Activated CD4-positive, alpha-beta memory T cell treated with anti-CD3 and anti-CD28 coated beads for 36 hours (primary cell): ENCODE measurements at regions not wholly inside any gene's neighbourhood (a gene's known extent, or its start where the extent isn't known, plus 50 kb on each side); places are given as distances from the start of the nearest gene placed in this dataset.
"Not testable (repeated sequence)": the region's sequence is repeated elsewhere in the genome, so short reads cannot be mapped to it uniquely, and the experiment has no call there.

Experiments used
- CTCF ChIA-PET: fragments of 350-600 bp; sonication (Branson Sonifier 250); formaldehyde crosslinking; loops from one replicate; lab custom pipeline; 2021; ENCODE audit warnings: antibody characterized with exemption, inconsistent platforms; lab: Charles Lee
- POLR2A ChIA-PET: fragments of 350-600 bp; sonication (Branson Sonifier 250); formaldehyde crosslinking; loops from one replicate; lab custom pipeline; 2021; ENCODE audit warnings: antibody characterized with exemption; lab: Charles Lee
- DNase-seq: peaks from one replicate; pipeline ENCODE4 v3.0.0-alpha.2; 2020
- H3K27ac Mint-ChIP-seq: one replicate; pipeline ENCODE4 v1.8.0; 2021; ENCODE audit warnings: mixed read lengths
- H3K27me3 Mint-ChIP-seq: one replicate; pipeline ENCODE4 v1.8.0; 2021; ENCODE audit warnings: mixed read lengths
- H3K36me3 Mint-ChIP-seq: one replicate; pipeline ENCODE4 v1.8.0; 2021; ENCODE audit warnings: mixed read lengths
- H3K4me1 Mint-ChIP-seq: one replicate; pipeline ENCODE4 v1.8.0; 2021; ENCODE audit warnings: low read depth, mixed read lengths
- H3K4me3 Mint-ChIP-seq: one replicate; pipeline ENCODE4 v1.8.0; 2021; ENCODE audit warnings: mild to moderate bottlenecking, mixed read lengths
- H3K9me3 Mint-ChIP-seq: one replicate; pipeline ENCODE4 v1.8.0; 2021; ENCODE audit warnings: mixed read lengths
- intact Hi-C: fragments of 100-400 bp; cut with micrococcal nuclease; formaldehyde crosslinking; loops from one replicate; pipeline ENCODE4 v1.15.1; 2023

- H3K9me3 Mint-ChIP-seq: peaks cover 15% of the 10 kb centered on the region
- ChIA-PET CTCF (interaction anchor here (1.3 kb wide), 1 partner anchor 95 kb away, joined by 3 read pairs; no protein-coding TSS in a partner anchor), POLR2A (no interaction called here)
- H3K36me3 Mint-ChIP-seq: peaks cover 8% of the 10 kb centered on the region
- H3K27ac Mint-ChIP-seq: no peak overlapping the region
- DNase-seq: no peak
- intact Hi-C loops: no loop called here
- H3K27me3 Mint-ChIP-seq: peaks cover 2% of the 10 kb centered on the region
- H3K4me3 Mint-ChIP-seq: no peak overlapping the region
- peaks cover 16% of the 10 kb centered on the region for H3K4me1 Mint-ChIP-seq
These were observed 295.1 kb upstream of the PROK2 start for GRCh38 chr3:72080095-72080494.

GRCh38 chr3:72079369-72079872 is 294.5 kb upstream of the PROK2 start:
- ChIA-PET CTCF (interaction anchor here (1.3 kb wide), 1 partner anchor 94 kb away, joined by 3 read pairs; no protein-coding TSS in a partner anchor), POLR2A (no interaction called here)
- H3K27me3 Mint-ChIP-seq: peaks cover 2% of the 10 kb centered on the region
- DNase-seq: no peak
- intact Hi-C loops: no loop called here
- H3K4me3 Mint-ChIP-seq: no peak overlapping the region
- H3K4me1 Mint-ChIP-seq: peaks cover 16% of the 10 kb centered on the region
- H3K27ac Mint-ChIP-seq: no peak overlapping the region
- peaks cover 8% of the 10 kb centered on the region for H3K36me3 Mint-ChIP-seq
- peaks cover 19% of the 10 kb centered on the region for H3K9me3 Mint-ChIP-seq

DNA sequence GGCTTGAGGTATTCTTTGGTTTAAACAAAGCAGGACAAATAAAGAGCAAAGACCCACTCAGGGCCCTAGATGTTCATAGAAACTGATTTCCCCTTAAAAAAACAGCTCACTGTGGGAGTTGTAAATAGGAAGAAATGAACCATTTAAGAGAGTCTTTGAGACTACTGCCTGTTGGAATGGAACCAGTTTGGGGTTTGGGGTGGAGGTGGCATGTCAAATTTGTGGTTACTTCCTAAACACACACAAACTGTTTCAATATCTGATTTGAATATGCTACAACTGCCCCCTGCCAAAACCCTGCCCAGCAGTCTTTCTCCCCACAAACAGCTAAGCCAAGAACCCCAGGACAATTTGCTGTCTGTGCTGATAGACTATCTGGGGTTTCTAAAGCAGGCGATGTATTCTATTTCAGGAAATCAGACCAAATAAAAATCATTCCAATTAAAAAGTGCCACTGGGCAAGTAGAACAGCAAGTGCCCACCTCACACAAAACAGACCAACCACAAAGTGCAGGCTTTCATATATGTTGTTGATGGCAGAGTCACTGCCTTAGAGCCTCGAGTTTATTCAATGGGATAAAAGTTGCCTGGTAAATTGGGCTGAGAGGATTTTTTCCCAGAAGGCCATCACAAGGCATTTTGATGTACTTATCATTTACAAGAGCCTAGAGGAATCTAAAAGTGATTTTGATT is 293.9 kb upstream of the PROK2 start:
- CTCF ChIA-PET: interaction anchor here (1.3 kb wide), 1 partner anchor 94 kb away, joined by 3 read pairs; no protein-coding TSS in a partner anchor
- DNase-seq: no peak
- H3K27ac Mint-ChIP-seq: no peak overlapping the region
- H3K4me3 Mint-ChIP-seq: no peak overlapping the region
- peaks cover 2% of the 10 kb centered on the region for H3K27me3 Mint-ChIP-seq
- peaks cover 8% of the 10 kb centered on the region for H3K36me3 Mint-ChIP-seq
- H3K4me1 Mint-ChIP-seq: peaks cover 16% of the 10 kb centered on the region
- POLR2A ChIA-PET: no interaction called here
- peaks cover 19% of the 10 kb centered on the region for H3K9me3 Mint-ChIP-seq
- intact Hi-C loops: no loop called here

- no peak for DNase-seq
- peaks cover 2% of the 10 kb centered on the region for H3K27me3 Mint-ChIP-seq
- CTCF ChIA-PET: no interaction called here
- no peak overlapping the region for H3K4me3 Mint-ChIP-seq
- peaks cover 19% of the 10 kb centered on the region for H3K9me3 Mint-ChIP-seq
- H3K27ac Mint-ChIP-seq: no peak overlapping the region
- POLR2A ChIA-PET: no interaction called here
- H3K36me3 Mint-ChIP-seq: peaks cover 8% of the 10 kb centered on the region
- peaks cover 16% of the 10 kb centered on the region for H3K4me1 Mint-ChIP-seq
- intact Hi-C loops: no loop called here
These were observed 292.7 kb upstream of the PROK2 start for GRCh38 chr3:72077473-72078259.

GRCh38 chr3:72075848-72076247 is 290.9 kb upstream of the PROK2 start:
- POLR2A ChIA-PET, H3K27ac Mint-ChIP-seq, H3K4me3 Mint-ChIP-seq, H3K27me3 Mint-ChIP-seq, intact Hi-C loops, DNase-seq, H3K36me3 Mint-ChIP-seq: not testable (repeated sequence)
- CTCF ChIA-PET: interaction anchor here (0.6 kb wide), 1 partner anchor 200 kb away, joined by 3 read pairs; no protein-coding TSS in a partner anchor
- Mint-ChIP-seq H3K9me3 (peaks cover 19% of the 10 kb centered on the region), H3K4me1 (peaks cover 16% of the 10 kb centered on the region)

- ChIA-PET POLR2A (no interaction called here), CTCF (interaction anchor here (1.8 kb wide), 1 partner anchor 11 kb away, joined by 5 read pairs; no protein-coding TSS in a partner anchor)
- Mint-ChIP-seq H3K4me1 (no peaks in the 10 kb centered on the region), H3K27me3 (peaks cover 3% of the 10 kb centered on the region), H3K27ac (no peak overlapping the region), H3K36me3 (peaks cover 8% of the 10 kb centered on the region), H3K9me3 (peaks cover 18% of the 10 kb centered on the region), H3K4me3 (no peak overlapping the region)
- DNase-seq: no peak
- intact Hi-C loops: no loop called here
These were observed 286.7 kb upstream of the PROK2 start for GRCh38 chr3:72071624-72072023.

DNA sequence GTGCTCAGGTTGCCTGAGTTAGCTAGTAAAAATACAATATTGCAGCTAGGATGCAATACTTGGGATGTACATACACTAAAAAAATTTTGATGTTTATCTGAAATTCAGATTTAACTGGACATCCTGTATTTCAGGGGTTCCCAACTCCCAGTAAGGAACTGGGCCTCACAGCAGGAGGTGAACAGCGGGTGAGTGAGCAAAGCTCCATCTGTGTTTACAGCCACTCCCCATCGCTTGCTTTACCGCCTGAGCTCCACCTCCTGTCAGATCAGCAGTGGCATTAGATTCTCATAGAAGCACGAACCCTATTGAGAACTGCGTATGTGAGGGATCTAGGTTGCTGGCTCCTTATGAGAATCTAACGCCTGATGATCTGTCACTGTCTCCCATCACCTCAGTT is 285.1 kb upstream of the PROK2 start:
- Mint-ChIP-seq H3K36me3 (no peaks in the 10 kb centered on the region), H3K27ac (no peak overlapping the region), H3K4me3 (no peak overlapping the region), H3K4me1 (no peaks in the 10 kb centered on the region), H3K27me3 (peaks cover 3% of the 10 kb centered on the region), H3K9me3 (peaks cover 3% of the 10 kb centered on the region)
- POLR2A ChIA-PET: no interaction called here
- intact Hi-C loops: no loop called here
- DNase-seq: no peak
- CTCF ChIA-PET: interaction anchor here (0.6 to 1.8 kb wide), 2 partner anchors 9 to 1399 kb away, joined by 4 to 5 read pairs; no protein-coding TSS in a partner anchor

DNA sequence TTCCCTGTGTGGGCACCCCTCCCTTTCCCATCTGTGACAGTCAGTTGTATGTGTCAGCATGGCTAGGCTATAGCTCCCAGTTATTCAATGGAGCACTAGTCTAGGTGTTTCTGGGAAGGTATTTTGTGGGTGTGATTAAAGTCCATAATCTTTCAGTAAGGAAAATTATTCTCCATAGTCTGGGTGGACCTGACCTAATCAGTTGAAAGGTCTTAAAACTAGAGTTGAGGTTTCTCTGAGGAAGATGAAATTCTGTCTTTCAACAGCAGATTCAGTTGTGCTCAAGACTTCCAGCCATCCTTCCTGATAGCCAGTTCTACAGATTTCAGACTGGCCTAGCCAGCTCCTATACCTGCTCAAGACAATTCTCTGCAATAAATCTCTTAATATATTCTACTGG is 284.6 kb upstream of the PROK2 start:
- POLR2A ChIA-PET: no interaction called here
- peaks cover 3% of the 10 kb centered on the region for H3K27me3 Mint-ChIP-seq

DNA sequence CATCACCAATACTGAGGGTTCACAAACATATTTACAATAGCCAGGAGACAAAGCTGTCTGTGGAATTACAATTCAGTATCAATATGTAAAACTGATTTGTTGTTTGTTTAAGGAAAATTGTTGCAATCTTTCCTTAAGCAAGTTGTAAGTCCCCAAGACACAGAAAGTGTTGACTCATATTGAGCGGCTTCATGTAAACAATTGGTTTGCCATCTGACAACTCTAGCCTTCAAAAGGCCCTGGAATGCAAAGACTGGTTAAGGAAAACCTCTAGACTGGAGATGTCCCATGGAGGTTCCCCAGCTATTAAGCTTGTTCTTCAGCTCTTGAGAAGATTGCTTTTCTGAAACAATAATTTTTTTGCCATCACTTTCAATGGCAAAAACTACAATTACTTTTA is 283.7 kb upstream of the PROK2 start:
- Mint-ChIP-seq H3K27me3 (peaks cover 9% of the 10 kb centered on the region), H3K9me3 (peaks cover 9% of the 10 kb centered on the region), H3K27ac (no peak overlapping the region), H3K4me3 (no peak overlapping the region), H3K36me3 (peaks cover 7% of the 10 kb centered on the region), H3K4me1 (no peaks in the 10 kb centered on the region)
- no peak for DNase-seq
- POLR2A ChIA-PET: no interaction called here
- CTCF ChIA-PET: no interaction called here
- intact Hi-C loops: no loop called here

More for the DNA sequence above, 284.6 kb upstream of the PROK2 start:
- intact Hi-C loops: no loop called here
- H3K4me1 Mint-ChIP-seq: no peaks in the 10 kb centered on the region
- no peaks in the 10 kb centered on the region for H3K36me3 Mint-ChIP-seq
- no peak overlapping the region for H3K4me3 Mint-ChIP-seq
- no peak overlapping the region for H3K27ac Mint-ChIP-seq
- peaks cover under 1% of the 10 kb centered on the region for H3K9me3 Mint-ChIP-seq
- no peak for DNase-seq
- CTCF ChIA-PET: interaction anchor here (0.6 kb wide), 1 partner anchor 1400 kb away, joined by 4 read pairs; no protein-coding TSS in a partner anchor

- Mint-ChIP-seq H3K27me3 (peaks cover 9% of the 10 kb centered on the region), H3K4me1 (no peaks in the 10 kb centered on the region)
- POLR2A ChIA-PET: no interaction called here
These were observed 282.8 kb upstream of the PROK2 start for GRCh38 chr3:72067721-72068120.

DNA sequence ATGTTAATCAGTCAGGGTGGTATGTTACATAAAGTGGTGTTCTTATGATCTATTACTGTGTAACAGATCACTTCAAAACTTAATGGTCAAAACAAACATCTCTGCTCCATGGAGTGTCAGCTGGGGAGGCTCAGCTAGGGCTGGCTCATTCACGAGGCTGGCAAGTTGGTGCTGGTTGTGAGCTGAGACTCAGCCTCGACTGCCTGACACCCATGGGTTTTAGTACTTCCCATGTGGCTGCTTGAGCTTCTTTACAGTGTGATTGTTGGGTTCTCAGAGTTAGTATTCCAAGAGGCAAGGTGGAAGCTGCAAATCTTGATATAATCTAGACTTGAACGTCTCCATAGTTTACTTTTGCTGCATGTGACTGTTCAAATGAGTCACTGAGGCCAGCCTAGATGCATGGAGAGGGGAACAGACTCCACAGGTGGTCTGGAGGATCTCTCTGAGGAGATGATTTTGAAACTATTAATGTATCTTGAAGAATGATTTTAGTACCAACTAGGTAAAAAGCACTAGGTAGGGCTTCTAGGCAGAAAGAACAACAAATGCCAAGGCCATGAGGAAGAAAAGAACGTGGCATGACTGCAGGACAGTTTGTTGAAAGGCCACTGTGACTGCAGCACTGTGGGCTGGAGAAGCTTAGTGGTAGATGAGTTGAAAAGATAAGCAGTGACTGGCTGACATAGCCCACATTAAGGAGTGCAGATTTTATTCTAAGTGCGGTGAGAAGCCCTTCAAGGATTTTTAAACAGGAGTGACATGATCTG is 281.1 kb upstream of the PROK2 start:
- CTCF ChIA-PET: no interaction called here

More at GRCh38 chr3:72067721-72068120, 282.8 kb upstream of the PROK2 start:
- Mint-ChIP-seq H3K4me3 (no peak overlapping the region), H3K9me3 (peaks cover 18% of the 10 kb centered on the region), H3K36me3 (peaks cover 7% of the 10 kb centered on the region), H3K27ac (no peak overlapping the region)
- intact Hi-C loops: no loop called here
- CTCF ChIA-PET: interaction anchor here (0.6 kb wide), 1 partner anchor 117 kb away, joined by 3 read pairs; no protein-coding TSS in a partner anchor
- DNase-seq: no peak

More for the DNA sequence above, 281.1 kb upstream of the PROK2 start:
- no peak for DNase-seq
- H3K4me1 Mint-ChIP-seq: no peaks in the 10 kb centered on the region
- peaks cover 21% of the 10 kb centered on the region for H3K9me3 Mint-ChIP-seq
- no peak overlapping the region for H3K27ac Mint-ChIP-seq
- intact Hi-C loops: no loop called here
- peaks cover 12% of the 10 kb centered on the region for H3K27me3 Mint-ChIP-seq
- peaks cover 9% of the 10 kb centered on the region for H3K36me3 Mint-ChIP-seq
- POLR2A ChIA-PET: no interaction called here
- no peak overlapping the region for H3K4me3 Mint-ChIP-seq
